Neural cell (in vitro differentiated cells): ENCODE measurements at regions not wholly inside any gene's neighbourhood (a gene's known extent, or its start where the extent isn't known, plus 50 kb on each side); places are given as distances from the start of the nearest gene placed in this dataset.

Experiments used
- H2AFZ ChIP-seq: fragments of 200-600, 300-800 bp; sonication (generic), shearing (Covaris generic); 2 replicates; pipeline ENCODE4 v1.6.0; 2014; ENCODE audit warnings: low read depth, mild to moderate bottlenecking, antibody characterized with exemption, low read length, moderate library complexity
- H3F3A ChIP-seq: fragments of 200-600 bp; shearing (Covaris generic); 2 replicates; pipeline ENCODE4 v1.6.1; 2016; ENCODE audit warnings: mild to moderate bottlenecking, moderate library complexity, mixed read lengths, antibody characterized with exemption, low read length; ENCODE audit not compliant: insufficient read depth, poor library complexity, severe bottlenecking
- H3K27ac ChIP-seq: fragments of 200-600, 300-800 bp; sonication (generic), shearing (Covaris generic); 2 replicates; pipeline ENCODE4 v1.5.1; 2014; ENCODE audit warnings: mild to moderate bottlenecking, low read length, moderate library complexity
- H3K27me3 ChIP-seq: fragments of 300-800, 200-600 bp; sonication (generic), shearing (Covaris generic); 2 replicates; pipeline ENCODE4 v1.6.0; 2014; ENCODE audit warnings: mild to moderate bottlenecking, low read depth, low read length, moderate library complexity; ENCODE audit not compliant: insufficient read depth
- H3K36me3 ChIP-seq: fragments of 300-800, 200-600 bp; sonication (generic), shearing (Covaris generic); 2 replicates; pipeline ENCODE4 v1.5.1; 2014; ENCODE audit warnings: mild to moderate bottlenecking, antibody characterized with exemption, low read length, moderate library complexity; ENCODE audit not compliant: insufficient read depth
- H3K4me2 ChIP-seq: fragments of 300-800, 200-600 bp; sonication (generic), shearing (Covaris generic); 2 replicates; pipeline ENCODE4 v1.6.0; 2014; ENCODE audit warnings: mild to moderate bottlenecking, low read length
- H3K4me3 ChIP-seq: fragments of 300-800, 200-600 bp; sonication (generic), shearing (Covaris generic); 2 replicates; pipeline ENCODE4 v1.5.1; 2014; ENCODE audit warnings: mild to moderate bottlenecking, low read length, moderate library complexity
- H3K79me2 ChIP-seq: fragments of 200-600 bp; shearing (Covaris generic); replicated peaks from 2 replicates; pipeline ENCODE4 v1.6.0; 2014; ENCODE audit warnings: mild to moderate bottlenecking, low read length, moderate library complexity; ENCODE audit not compliant: insufficient read depth
- H3K9ac ChIP-seq: fragments of 300-800, 200-600 bp; sonication (generic), shearing (Covaris generic); 2 replicates; pipeline ENCODE4 v1.6.1; 2016; ENCODE audit warnings: mild to moderate bottlenecking, low read length, mixed read lengths
- H3K9me2 ChIP-seq: fragments of 200-600 bp; shearing (Covaris generic); 2 replicates; pipeline ENCODE4 v1.6.1; 2016; ENCODE audit warnings: mild to moderate bottlenecking, low read length, mixed read lengths; ENCODE audit not compliant: insufficient read depth
- H3K9me3 ChIP-seq: fragments of 200-600, 300-800 bp; sonication (generic), shearing (Covaris generic); 2 replicates; pipeline ENCODE4 v1.6.1; 2016; ENCODE audit warnings: mild to moderate bottlenecking, mixed run types, low read length, moderate library complexity, mixed read lengths
- H4K20me1 ChIP-seq: fragments of 200-600 bp; shearing (Covaris generic); 2 replicates; pipeline ENCODE4 v1.6.1; 2016; ENCODE audit warnings: mild to moderate bottlenecking, mixed run types; ENCODE audit not compliant: insufficient read depth
- EP300 ChIP-seq: fragments of 450-650 bp; conservative IDR thresholded peaks from 2 replicates; pipeline ENCODE4 v1.6.1; 2014; ENCODE audit warnings: antibody characterized with exemption, mild to moderate bottlenecking, moderate library complexity; ENCODE audit not compliant: poor library complexity, severe bottlenecking
- EZH2 ChIP-seq: fragments of 200-600, 300-800 bp; shearing (Covaris generic), sonication (generic); IDR thresholded peaks from 2 replicates; pipeline ENCODE4 v1.6.1; 2014; ENCODE audit warnings: antibody characterized with exemption, low read length, borderline replicate concordance, mild to moderate bottlenecking; ENCODE audit not compliant: insufficient read depth, poor library complexity, severe bottlenecking
- MXI1 ChIP-seq: fragments of 450-650 bp; conservative IDR thresholded peaks from 2 replicates; pipeline ENCODE4 v1.6.1; 2014; ENCODE audit warnings: antibody characterized with exemption, mild to moderate bottlenecking; ENCODE audit not compliant: poor library complexity, severe bottlenecking
- POLR2AphosphoS5 ChIP-seq: IDR thresholded peaks from 2 replicates; pipeline ENCODE4 v1.6.1; 2012
- SMC3 ChIP-seq: fragments of 450-650 bp; conservative IDR thresholded peaks from 2 replicates; pipeline ENCODE4 v1.6.1; 2014; ENCODE audit warnings: antibody characterized with exemption, mild to moderate bottlenecking, moderate library complexity; ENCODE audit not compliant: poor library complexity
- TAF1 ChIP-seq: IDR thresholded peaks from 2 replicates; pipeline ENCODE4 v1.6.1; 2012; ENCODE audit warnings: low read depth
- TF ChIP-seq, protein P1 (sequence below): fragments of 450-650 bp; IDR thresholded peaks from 2 replicates; pipeline ENCODE4 v1.5.1; 2014; ENCODE audit warnings: antibody characterized with exemption, mild to moderate bottlenecking, moderate library complexity; ENCODE audit not compliant: poor library complexity, severe bottlenecking
- TF ChIP-seq, protein P2 (sequence below): IDR thresholded peaks from 2 replicates; pipeline ENCODE4 v1.6.1; 2012; ENCODE audit warnings: borderline replicate concordance

DNA sequence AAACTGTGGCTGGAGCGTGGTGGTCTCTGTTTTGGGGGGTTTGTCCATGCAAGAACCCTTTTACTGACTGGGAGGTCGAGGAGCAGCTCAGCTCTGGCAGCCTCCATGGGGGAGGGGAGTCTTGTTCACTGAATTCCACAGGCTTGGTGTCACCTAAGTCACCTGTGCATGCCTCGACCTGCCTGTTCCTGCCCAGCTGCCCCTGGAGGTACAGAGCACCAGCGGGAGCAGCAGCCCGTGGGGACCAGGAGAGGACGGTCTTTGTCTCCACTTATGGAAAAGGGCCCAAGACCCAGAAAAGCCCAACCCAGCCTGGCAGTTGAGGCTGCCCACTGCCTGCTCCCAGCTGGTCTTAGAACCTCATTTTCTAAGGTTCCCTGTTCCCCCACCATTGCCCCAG, 168.7 kb upstream of the AGAP1 start:
- no peak overlapping the region for H3K9ac ChIP-seq
- H3K9me2 ChIP-seq, result no peaks in the 10 kb centered on the region
- no peaks in the 10 kb centered on the region for H4K20me1 ChIP-seq
- no peaks in the 10 kb centered on the region for H3F3A ChIP-seq
- TF ChIP-seq EZH2, result no peak
- TF ChIP-seq, protein P1, sequence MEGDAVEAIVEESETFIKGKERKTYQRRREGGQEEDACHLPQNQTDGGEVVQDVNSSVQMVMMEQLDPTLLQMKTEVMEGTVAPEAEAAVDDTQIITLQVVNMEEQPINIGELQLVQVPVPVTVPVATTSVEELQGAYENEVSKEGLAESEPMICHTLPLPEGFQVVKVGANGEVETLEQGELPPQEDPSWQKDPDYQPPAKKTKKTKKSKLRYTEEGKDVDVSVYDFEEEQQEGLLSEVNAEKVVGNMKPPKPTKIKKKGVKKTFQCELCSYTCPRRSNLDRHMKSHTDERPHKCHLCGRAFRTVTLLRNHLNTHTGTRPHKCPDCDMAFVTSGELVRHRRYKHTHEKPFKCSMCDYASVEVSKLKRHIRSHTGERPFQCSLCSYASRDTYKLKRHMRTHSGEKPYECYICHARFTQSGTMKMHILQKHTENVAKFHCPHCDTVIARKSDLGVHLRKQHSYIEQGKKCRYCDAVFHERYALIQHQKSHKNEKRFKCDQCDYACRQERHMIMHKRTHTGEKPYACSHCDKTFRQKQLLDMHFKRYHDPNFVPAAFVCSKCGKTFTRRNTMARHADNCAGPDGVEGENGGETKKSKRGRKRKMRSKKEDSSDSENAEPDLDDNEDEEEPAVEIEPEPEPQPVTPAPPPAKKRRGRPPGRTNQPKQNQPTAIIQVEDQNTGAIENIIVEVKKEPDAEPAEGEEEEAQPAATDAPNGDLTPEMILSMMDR, result no peak
- TF ChIP-seq TAF1, result no peak
- TF ChIP-seq SMC3, result no peak
- TF ChIP-seq MXI1, result no peak
- no peak overlapping the region for H3K4me3 ChIP-seq
- no peak overlapping the region for H2AFZ ChIP-seq
- no peak overlapping the region for H3K27ac ChIP-seq
- H3K4me2 ChIP-seq, result no peak overlapping the region
- no peaks in the 10 kb centered on the region for H3K9me3 ChIP-seq
- H3K36me3 ChIP-seq, result no peaks in the 10 kb centered on the region
- no peaks in the 10 kb centered on the region for H3K27me3 ChIP-seq
- no peaks in the 10 kb centered on the region for H3K79me2 ChIP-seq

DNA sequence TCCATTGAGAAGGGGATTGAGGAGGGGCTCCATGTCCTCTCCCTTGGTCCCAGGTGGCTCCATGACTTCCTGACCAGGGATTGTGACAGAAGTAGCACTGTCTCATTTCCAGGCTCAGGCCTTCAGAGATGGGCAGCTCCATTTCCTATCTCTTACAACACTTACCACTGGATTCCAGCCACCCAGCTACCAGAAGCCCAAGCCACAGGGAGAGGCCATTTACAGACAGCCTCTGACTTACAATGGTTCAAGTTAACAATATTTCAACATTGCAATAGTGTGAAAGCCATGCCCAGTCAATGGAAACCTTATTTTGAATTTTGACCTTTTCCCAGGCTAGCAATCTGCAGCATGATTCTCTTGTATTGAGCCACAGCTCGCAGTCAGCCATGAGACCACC, 164.9 kb upstream of the AGAP1 start:
- Histone ChIP-seq H3K9me3 (no peaks in the 10 kb centered on the region), H2AFZ (no peak overlapping the region), H3K9me2 (no peaks in the 10 kb centered on the region), H3K4me2 (no peak overlapping the region), H3K27ac (no peak overlapping the region), H3F3A (no peaks in the 10 kb centered on the region), H3K9ac (no peak overlapping the region), H4K20me1 (no peaks in the 10 kb centered on the region), H3K36me3 (no peaks in the 10 kb centered on the region), H3K79me2 (no peaks in the 10 kb centered on the region), H3K27me3 (no peaks in the 10 kb centered on the region), H3K4me3 (no peak overlapping the region)
- no peak for TF ChIP-seq TAF1
- no peak for TF ChIP-seq SMC3
- no peak for TF ChIP-seq POLR2AphosphoS5
- TF ChIP-seq, protein P2, sequence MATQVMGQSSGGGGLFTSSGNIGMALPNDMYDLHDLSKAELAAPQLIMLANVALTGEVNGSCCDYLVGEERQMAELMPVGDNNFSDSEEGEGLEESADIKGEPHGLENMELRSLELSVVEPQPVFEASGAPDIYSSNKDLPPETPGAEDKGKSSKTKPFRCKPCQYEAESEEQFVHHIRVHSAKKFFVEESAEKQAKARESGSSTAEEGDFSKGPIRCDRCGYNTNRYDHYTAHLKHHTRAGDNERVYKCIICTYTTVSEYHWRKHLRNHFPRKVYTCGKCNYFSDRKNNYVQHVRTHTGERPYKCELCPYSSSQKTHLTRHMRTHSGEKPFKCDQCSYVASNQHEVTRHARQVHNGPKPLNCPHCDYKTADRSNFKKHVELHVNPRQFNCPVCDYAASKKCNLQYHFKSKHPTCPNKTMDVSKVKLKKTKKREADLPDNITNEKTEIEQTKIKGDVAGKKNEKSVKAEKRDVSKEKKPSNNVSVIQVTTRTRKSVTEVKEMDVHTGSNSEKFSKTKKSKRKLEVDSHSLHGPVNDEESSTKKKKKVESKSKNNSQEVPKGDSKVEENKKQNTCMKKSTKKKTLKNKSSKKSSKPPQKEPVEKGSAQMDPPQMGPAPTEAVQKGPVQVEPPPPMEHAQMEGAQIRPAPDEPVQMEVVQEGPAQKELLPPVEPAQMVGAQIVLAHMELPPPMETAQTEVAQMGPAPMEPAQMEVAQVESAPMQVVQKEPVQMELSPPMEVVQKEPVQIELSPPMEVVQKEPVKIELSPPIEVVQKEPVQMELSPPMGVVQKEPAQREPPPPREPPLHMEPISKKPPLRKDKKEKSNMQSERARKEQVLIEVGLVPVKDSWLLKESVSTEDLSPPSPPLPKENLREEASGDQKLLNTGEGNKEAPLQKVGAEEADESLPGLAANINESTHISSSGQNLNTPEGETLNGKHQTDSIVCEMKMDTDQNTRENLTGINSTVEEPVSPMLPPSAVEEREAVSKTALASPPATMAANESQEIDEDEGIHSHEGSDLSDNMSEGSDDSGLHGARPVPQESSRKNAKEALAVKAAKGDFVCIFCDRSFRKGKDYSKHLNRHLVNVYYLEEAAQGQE, result no peak
- no peak for TF ChIP-seq EP300
- TF ChIP-seq, protein P1, result no peak
